ENCODE measurements at regions not wholly inside any gene's neighbourhood (a gene's known extent, or its start where the extent isn't known, plus 50 kb on each side); places are given as distances from the start of the nearest gene placed in this dataset.

- TF ChIP-seq CTCF (IDR thresholded peaks at IDR 0.05), result no peak
- no peak for TF ChIP-seq EZH2phosphoT487 (IDR thresholded peaks at IDR 0.05)
- TF ChIP-seq EZH2 (IDR thresholded peaks at IDR 0.05), result no peak
Observed at GRCh38 chr5:61257421-61257820, 74.6 kb upstream of the ZSWIM6 start.
